ENCODE measurements at regions not wholly inside any gene's neighbourhood (a gene's known extent, or its start where the extent isn't known, plus 50 kb on each side); places are given as distances from the start of the nearest gene placed in this dataset.

- Histone ChIP-seq H3K9ac (ENCODE audit: low read length) (no peak overlapping the region), H3K4me1 (ENCODE audit: control insufficient read depth, insufficient read depth, low read length) (peaks cover 3% of the 10 kb centered on the region; the same call in 1 of the 2 replicates), H3K36me3 (ENCODE audit: control insufficient read depth, insufficient read depth, low read length) (no peaks in the 10 kb centered on the region), H3K27me3 (ENCODE audit: control insufficient read depth, insufficient read depth, low read length) (no peaks in the 10 kb centered on the region), H3K4me3 (ENCODE audit: low read depth, low read length) (no peak overlapping the region), H3K9me3 (ENCODE audit: control insufficient read depth, insufficient read depth, low read depth, low read length) (no peaks in the 10 kb centered on the region), H3K27ac (ENCODE audit: low read depth, low read length) (no peak overlapping the region)
Observed at GRCh38 chr9:90948156-90948555, 146.5 kb downstream of the SYK start.

GRCh38 chr9:90950600-90950999 is 149.0 kb downstream of the SYK start:
- Histone ChIP-seq H3K4me3 (ENCODE audit: low read depth, low read length) (no peak overlapping the region), H3K9me3 (ENCODE audit: control insufficient read depth, insufficient read depth, low read depth, low read length) (no peaks in the 10 kb centered on the region), H3K9ac (ENCODE audit: low read length) (no peak overlapping the region), H3K27ac (ENCODE audit: low read depth, low read length) (no peak overlapping the region), H3K36me3 (ENCODE audit: control insufficient read depth, insufficient read depth, low read length) (no peaks in the 10 kb centered on the region), H3K27me3 (ENCODE audit: control insufficient read depth, insufficient read depth, low read length) (no peaks in the 10 kb centered on the region), H3K4me1 (ENCODE audit: control insufficient read depth, insufficient read depth, low read length) (peaks cover 6% of the 10 kb centered on the region; the same call in 1 of the 2 replicates)

GRCh38 chr9:90953200-90953599 is 151.6 kb downstream of the SYK start:
- no peaks in the 10 kb centered on the region for H3K9me3 ChIP-seq (ENCODE audit: control insufficient read depth, insufficient read depth, low read depth, low read length)
- no peaks in the 10 kb centered on the region for H3K27me3 ChIP-seq (ENCODE audit: control insufficient read depth, insufficient read depth, low read length)
- H3K9ac ChIP-seq (ENCODE audit: low read length) = no peak overlapping the region
- H3K4me3 ChIP-seq (ENCODE audit: low read depth, low read length) = no peak overlapping the region
- peaks cover 6% of the 10 kb centered on the region; the same call in 1 of the 2 replicates for H3K4me1 ChIP-seq (ENCODE audit: control insufficient read depth, insufficient read depth, low read length)
- H3K36me3 ChIP-seq (ENCODE audit: control insufficient read depth, insufficient read depth, low read length) = no peaks in the 10 kb centered on the region
- no peak overlapping the region for H3K27ac ChIP-seq (ENCODE audit: low read depth, low read length)

GRCh38 chr9:90953805-90954204 is 152.2 kb downstream of the SYK start:
- H3K27ac ChIP-seq (ENCODE audit: low read depth, low read length) = no peak overlapping the region
- no peaks in the 10 kb centered on the region for H3K36me3 ChIP-seq (ENCODE audit: control insufficient read depth, insufficient read depth, low read length)
- H3K4me3 ChIP-seq (ENCODE audit: low read depth, low read length) = no peak overlapping the region
- H3K9ac ChIP-seq (ENCODE audit: low read length) = no peak overlapping the region
- H3K27me3 ChIP-seq (ENCODE audit: control insufficient read depth, insufficient read depth, low read length) = no peaks in the 10 kb centered on the region
- H3K9me3 ChIP-seq (ENCODE audit: control insufficient read depth, insufficient read depth, low read depth, low read length) = no peaks in the 10 kb centered on the region
- peaks cover 6% of the 10 kb centered on the region; the same call in 1 of the 2 replicates for H3K4me1 ChIP-seq (ENCODE audit: control insufficient read depth, insufficient read depth, low read length)

GRCh38 chr9:90956026-90956810 is 154.6 kb downstream of the SYK start:
- Histone ChIP-seq H3K4me3 (ENCODE audit: low read depth, low read length) (no peak overlapping the region), H3K9ac (ENCODE audit: low read length) (no peak overlapping the region), H3K36me3 (ENCODE audit: control insufficient read depth, insufficient read depth, low read length) (no peaks in the 10 kb centered on the region), H3K9me3 (ENCODE audit: control insufficient read depth, insufficient read depth, low read depth, low read length) (no peaks in the 10 kb centered on the region), H3K4me1 (ENCODE audit: control insufficient read depth, insufficient read depth, low read length) (peaks cover 6% of the 10 kb centered on the region; the same call in 1 of the 2 replicates), H3K27me3 (ENCODE audit: control insufficient read depth, insufficient read depth, low read length) (no peaks in the 10 kb centered on the region), H3K27ac (ENCODE audit: low read depth, low read length) (no peak overlapping the region)

- Histone ChIP-seq H3K4me3 (ENCODE audit: low read depth, low read length) (no peak overlapping the region), H3K9ac (ENCODE audit: low read length) (no peak overlapping the region), H3K36me3 (ENCODE audit: control insufficient read depth, insufficient read depth, low read length) (no peaks in the 10 kb centered on the region), H3K4me1 (ENCODE audit: control insufficient read depth, insufficient read depth, low read length) (peaks cover 2% of the 10 kb centered on the region; the same call in 1 of the 2 replicates), H3K27me3 (ENCODE audit: control insufficient read depth, insufficient read depth, low read length) (no peaks in the 10 kb centered on the region), H3K27ac (ENCODE audit: low read depth, low read length) (no peak overlapping the region), H3K9me3 (ENCODE audit: control insufficient read depth, insufficient read depth, low read depth, low read length) (no peaks in the 10 kb centered on the region)
Observed at GRCh38 chr9:90958328-90958727, 156.7 kb downstream of the SYK start.

- H3K36me3 ChIP-seq (ENCODE audit: control insufficient read depth, insufficient read depth, low read length) = no peaks in the 10 kb centered on the region
- H3K27ac ChIP-seq (ENCODE audit: low read depth, low read length) = no peak overlapping the region
- H3K4me1 ChIP-seq (ENCODE audit: control insufficient read depth, insufficient read depth, low read length) = peaks cover 10% of the 10 kb centered on the region
- H3K9me3 ChIP-seq (ENCODE audit: control insufficient read depth, insufficient read depth, low read depth, low read length) = no peaks in the 10 kb centered on the region
- H3K27me3 ChIP-seq (ENCODE audit: control insufficient read depth, insufficient read depth, low read length) = no peaks in the 10 kb centered on the region
- no peak overlapping the region for H3K4me3 ChIP-seq (ENCODE audit: low read depth, low read length)
- H3K9ac ChIP-seq (ENCODE audit: low read length) = no peak overlapping the region
Observed at GRCh38 chr9:90960941-90961340, 159.3 kb downstream of the SYK start.

- no peak overlapping the region for H3K27ac ChIP-seq (ENCODE audit: low read depth, low read length)
- H3K9ac ChIP-seq (ENCODE audit: low read length) = no peak overlapping the region
- no peak overlapping the region for H3K4me3 ChIP-seq (ENCODE audit: low read depth, low read length)
- H3K4me1 ChIP-seq (ENCODE audit: control insufficient read depth, insufficient read depth, low read length) = peaks cover 10% of the 10 kb centered on the region
- no peaks in the 10 kb centered on the region for H3K27me3 ChIP-seq (ENCODE audit: control insufficient read depth, insufficient read depth, low read length)
- H3K36me3 ChIP-seq (ENCODE audit: control insufficient read depth, insufficient read depth, low read length) = no peaks in the 10 kb centered on the region
- no peaks in the 10 kb centered on the region for H3K9me3 ChIP-seq (ENCODE audit: control insufficient read depth, insufficient read depth, low read depth, low read length)
Observed at GRCh38 chr9:90961375-90961774, 159.8 kb downstream of the SYK start.

- H3K4me3 ChIP-seq (ENCODE audit: low read depth, low read length) = no peak overlapping the region
- no peak overlapping the region for H3K27ac ChIP-seq (ENCODE audit: low read depth, low read length)
- no peaks in the 10 kb centered on the region for H3K36me3 ChIP-seq (ENCODE audit: control insufficient read depth, insufficient read depth, low read length)
- H3K9me3 ChIP-seq (ENCODE audit: control insufficient read depth, insufficient read depth, low read depth, low read length) = no peaks in the 10 kb centered on the region
- H3K27me3 ChIP-seq (ENCODE audit: control insufficient read depth, insufficient read depth, low read length) = no peaks in the 10 kb centered on the region
- H3K9ac ChIP-seq (ENCODE audit: low read length) = peak overlapping the region; percentile 10
- H3K4me1 ChIP-seq (ENCODE audit: control insufficient read depth, insufficient read depth, low read length) = peaks cover 24% of the 10 kb centered on the region
Observed at GRCh38 chr9:90964101-90965020, 162.7 kb downstream of the SYK start.

- Histone ChIP-seq H3K27me3 (ENCODE audit: control insufficient read depth, insufficient read depth, low read length) (no peaks in the 10 kb centered on the region), H3K36me3 (ENCODE audit: control insufficient read depth, insufficient read depth, low read length) (no peaks in the 10 kb centered on the region), H3K4me3 (ENCODE audit: low read depth, low read length) (no peak overlapping the region), H3K9me3 (ENCODE audit: control insufficient read depth, insufficient read depth, low read depth, low read length) (no peaks in the 10 kb centered on the region), H3K9ac (ENCODE audit: low read length) (peak overlapping the region; percentile 10), H3K4me1 (ENCODE audit: control insufficient read depth, insufficient read depth, low read length) (peaks cover 24% of the 10 kb centered on the region), H3K27ac (ENCODE audit: low read depth, low read length) (no peak overlapping the region)
Observed at GRCh38 chr9:90965226-90966030, 163.8 kb downstream of the SYK start.

All from HUES6 (cell line).